ENCODE measurements at regions not wholly inside any gene's neighbourhood (a gene's known extent, or its start where the extent isn't known, plus 50 kb on each side); places are given as distances from the start of the nearest gene placed in this dataset.

DNA sequence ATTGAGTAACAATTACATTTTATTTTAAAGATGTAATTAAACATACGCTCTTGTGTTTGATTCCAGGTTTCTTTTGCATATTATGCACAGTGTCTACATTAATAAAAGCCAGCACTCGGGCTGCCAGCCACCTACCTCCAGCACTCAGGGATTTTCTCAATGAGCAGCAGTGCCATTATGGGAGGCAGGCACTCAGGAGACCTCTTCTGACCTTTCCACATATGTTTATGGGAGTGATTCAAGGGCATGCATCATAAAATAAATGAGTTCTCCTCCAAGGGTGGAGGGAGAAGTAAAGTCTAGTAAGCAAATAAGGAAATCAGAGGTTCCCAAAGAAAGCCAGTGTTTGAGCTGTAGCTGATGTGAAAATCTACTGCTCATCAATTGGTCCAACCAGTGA lies 119.8 kb upstream of the IRX2 start (continued):
- TF ChIP-seq, protein P1, sequence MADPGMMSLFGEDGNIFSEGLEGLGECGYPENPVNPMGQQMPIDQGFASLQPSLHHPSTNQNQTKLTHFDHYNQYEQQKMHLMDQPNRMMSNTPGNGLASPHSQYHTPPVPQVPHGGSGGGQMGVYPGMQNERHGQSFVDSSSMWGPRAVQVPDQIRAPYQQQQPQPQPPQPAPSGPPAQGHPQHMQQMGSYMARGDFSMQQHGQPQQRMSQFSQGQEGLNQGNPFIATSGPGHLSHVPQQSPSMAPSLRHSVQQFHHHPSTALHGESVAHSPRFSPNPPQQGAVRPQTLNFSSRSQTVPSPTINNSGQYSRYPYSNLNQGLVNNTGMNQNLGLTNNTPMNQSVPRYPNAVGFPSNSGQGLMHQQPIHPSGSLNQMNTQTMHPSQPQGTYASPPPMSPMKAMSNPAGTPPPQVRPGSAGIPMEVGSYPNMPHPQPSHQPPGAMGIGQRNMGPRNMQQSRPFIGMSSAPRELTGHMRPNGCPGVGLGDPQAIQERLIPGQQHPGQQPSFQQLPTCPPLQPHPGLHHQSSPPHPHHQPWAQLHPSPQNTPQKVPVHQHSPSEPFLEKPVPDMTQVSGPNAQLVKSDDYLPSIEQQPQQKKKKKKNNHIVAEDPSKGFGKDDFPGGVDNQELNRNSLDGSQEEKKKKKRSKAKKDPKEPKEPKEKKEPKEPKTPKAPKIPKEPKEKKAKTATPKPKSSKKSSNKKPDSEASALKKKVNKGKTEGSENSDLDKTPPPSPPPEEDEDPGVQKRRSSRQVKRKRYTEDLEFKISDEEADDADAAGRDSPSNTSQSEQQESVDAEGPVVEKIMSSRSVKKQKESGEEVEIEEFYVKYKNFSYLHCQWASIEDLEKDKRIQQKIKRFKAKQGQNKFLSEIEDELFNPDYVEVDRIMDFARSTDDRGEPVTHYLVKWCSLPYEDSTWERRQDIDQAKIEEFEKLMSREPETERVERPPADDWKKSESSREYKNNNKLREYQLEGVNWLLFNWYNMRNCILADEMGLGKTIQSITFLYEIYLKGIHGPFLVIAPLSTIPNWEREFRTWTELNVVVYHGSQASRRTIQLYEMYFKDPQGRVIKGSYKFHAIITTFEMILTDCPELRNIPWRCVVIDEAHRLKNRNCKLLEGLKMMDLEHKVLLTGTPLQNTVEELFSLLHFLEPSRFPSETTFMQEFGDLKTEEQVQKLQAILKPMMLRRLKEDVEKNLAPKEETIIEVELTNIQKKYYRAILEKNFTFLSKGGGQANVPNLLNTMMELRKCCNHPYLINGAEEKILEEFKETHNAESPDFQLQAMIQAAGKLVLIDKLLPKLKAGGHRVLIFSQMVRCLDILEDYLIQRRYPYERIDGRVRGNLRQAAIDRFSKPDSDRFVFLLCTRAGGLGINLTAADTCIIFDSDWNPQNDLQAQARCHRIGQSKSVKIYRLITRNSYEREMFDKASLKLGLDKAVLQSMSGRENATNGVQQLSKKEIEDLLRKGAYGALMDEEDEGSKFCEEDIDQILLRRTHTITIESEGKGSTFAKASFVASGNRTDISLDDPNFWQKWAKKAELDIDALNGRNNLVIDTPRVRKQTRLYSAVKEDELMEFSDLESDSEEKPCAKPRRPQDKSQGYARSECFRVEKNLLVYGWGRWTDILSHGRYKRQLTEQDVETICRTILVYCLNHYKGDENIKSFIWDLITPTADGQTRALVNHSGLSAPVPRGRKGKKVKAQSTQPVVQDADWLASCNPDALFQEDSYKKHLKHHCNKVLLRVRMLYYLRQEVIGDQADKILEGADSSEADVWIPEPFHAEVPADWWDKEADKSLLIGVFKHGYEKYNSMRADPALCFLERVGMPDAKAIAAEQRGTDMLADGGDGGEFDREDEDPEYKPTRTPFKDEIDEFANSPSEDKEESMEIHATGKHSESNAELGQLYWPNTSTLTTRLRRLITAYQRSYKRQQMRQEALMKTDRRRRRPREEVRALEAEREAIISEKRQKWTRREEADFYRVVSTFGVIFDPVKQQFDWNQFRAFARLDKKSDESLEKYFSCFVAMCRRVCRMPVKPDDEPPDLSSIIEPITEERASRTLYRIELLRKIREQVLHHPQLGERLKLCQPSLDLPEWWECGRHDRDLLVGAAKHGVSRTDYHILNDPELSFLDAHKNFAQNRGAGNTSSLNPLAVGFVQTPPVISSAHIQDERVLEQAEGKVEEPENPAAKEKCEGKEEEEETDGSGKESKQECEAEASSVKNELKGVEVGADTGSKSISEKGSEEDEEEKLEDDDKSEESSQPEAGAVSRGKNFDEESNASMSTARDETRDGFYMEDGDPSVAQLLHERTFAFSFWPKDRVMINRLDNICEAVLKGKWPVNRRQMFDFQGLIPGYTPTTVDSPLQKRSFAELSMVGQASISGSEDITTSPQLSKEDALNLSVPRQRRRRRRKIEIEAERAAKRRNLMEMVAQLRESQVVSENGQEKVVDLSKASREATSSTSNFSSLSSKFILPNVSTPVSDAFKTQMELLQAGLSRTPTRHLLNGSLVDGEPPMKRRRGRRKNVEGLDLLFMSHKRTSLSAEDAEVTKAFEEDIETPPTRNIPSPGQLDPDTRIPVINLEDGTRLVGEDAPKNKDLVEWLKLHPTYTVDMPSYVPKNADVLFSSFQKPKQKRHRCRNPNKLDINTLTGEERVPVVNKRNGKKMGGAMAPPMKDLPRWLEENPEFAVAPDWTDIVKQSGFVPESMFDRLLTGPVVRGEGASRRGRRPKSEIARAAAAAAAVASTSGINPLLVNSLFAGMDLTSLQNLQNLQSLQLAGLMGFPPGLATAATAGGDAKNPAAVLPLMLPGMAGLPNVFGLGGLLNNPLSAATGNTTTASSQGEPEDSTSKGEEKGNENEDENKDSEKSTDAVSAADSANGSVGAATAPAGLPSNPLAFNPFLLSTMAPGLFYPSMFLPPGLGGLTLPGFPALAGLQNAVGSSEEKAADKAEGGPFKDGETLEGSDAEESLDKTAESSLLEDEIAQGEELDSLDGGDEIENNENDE (IDR thresholded peaks at IDR 0.05; ENCODE audit: insufficient replicate concordance, low read length) = no peak
